K562 (cell line): ENCODE measurements at regions not wholly inside any gene's neighbourhood (a gene's known extent, or its start where the extent isn't known, plus 50 kb on each side); places are given as distances from the start of the nearest gene placed in this dataset.
A peak's percentile ranks its signal among the peaks of the same experiment; 100 is the strongest.

Experiments
- ATAC-seq: fragments of 200-7000 bp; cut with Tn5 transposase; 3 replicates; pipeline ENCODE4 v1.9.1; 2020; ENCODE audit warnings: moderate library complexity
- BruUV-seq: library from RNA; stranded (reverse); fragments of 400-500 nt; replicated peaks from 2 replicates; lab custom pipeline; 2021; lab: Mats Ljungman, UMichigan
- CTCF ChIA-PET: fragments of 300-600 bp; formaldehyde crosslinking; extraction: SDS; loops from one replicate; lab custom pipeline; 2021; ENCODE audit warnings: low intra/inter-chr PET ratio; lab: Yijun Ruan, JAX
- POLR2A ChIA-PET: fragments of 300-600, 350-650 bp; sonication (Branson Sonifier 250); formaldehyde crosslinking; extraction: SDS; loops from one replicate; lab custom pipeline; 2021; ENCODE audit warnings: antibody characterized with exemption, inconsistent platforms; lab: Yijun Ruan, JAX
- DNase-seq, 4 experiments: peaks; one replicate each; pipeline versions ENCODE4 v3.0.0 to v3.0.0-alpha.2; 2011 to 2018; ENCODE audit warnings: low spot score in 3 of 4, mixed read lengths in 3 of 4; ENCODE audit errors: extremely low read depth in 1 of 4
- FAIRE-seq: peaks from 2 replicates; lab custom pipeline; 2011; peaks lifted over from hg19 to GRCh38; lab: Jason Lieb, UNC
- H2AFZ ChIP-seq: 2 replicates; pipeline ENCODE4 v1.6.0; 2011; ENCODE audit warnings: low read depth, low read length, control low read depth, inconsistent platforms
- H3K27ac ChIP-seq: fragments of 200-600 bp; 3 replicates; pipeline ENCODE4 v1.8.0; 2011; ENCODE audit warnings: low read depth, mild to moderate bottlenecking, control low read depth, inconsistent platforms, low read length, moderate library complexity, mixed read lengths; ENCODE audit errors: extremely low read depth
- H3K27me3 ChIP-seq, 2 experiments: fragments of 300-600 bp in 1 of 2; 2 replicates in 1 of 2; 3 replicates in 1 of 2; pipeline versions ENCODE4 v1.6.0 to v1.8.0; 2011; ENCODE audit warnings: inconsistent platforms in 2 of 2, low read length in 2 of 2, mild to moderate bottlenecking in 1 of 2, mixed read lengths in 1 of 2, moderate library complexity in 1 of 2; ENCODE audit not compliant: control insufficient read depth in 2 of 2, insufficient read depth in 2 of 2
- H3K36me3 ChIP-seq: fragments of 300-600 bp; 3 replicates; pipeline ENCODE4 v1.8.0; 2011; ENCODE audit warnings: mild to moderate bottlenecking, low read length, inconsistent platforms; ENCODE audit not compliant: control insufficient read depth, insufficient read depth
- H3K4me1 ChIP-seq, 2 experiments: fragments of 200-600 bp in 1 of 2; replicated peaks in 1 of 2; 2 replicates in 1 of 2; 3 replicates in 1 of 2; pipeline versions ENCODE4 v1.5.1 to v1.8.0; 2011; ENCODE audit warnings: inconsistent platforms in 2 of 2, low read length in 2 of 2, mild to moderate bottlenecking in 1 of 2, mixed read lengths in 1 of 2, moderate library complexity in 1 of 2; ENCODE audit not compliant: control insufficient read depth in 2 of 2, insufficient read depth in 2 of 2
- H3K4me2 ChIP-seq: 2 replicates; pipeline ENCODE4 v1.6.1; 2011; ENCODE audit warnings: low read length, control low read depth, inconsistent platforms, mixed read lengths; ENCODE audit not compliant: insufficient read depth
- H3K4me3 ChIP-seq: fragments of 200-600 bp; sonication (generic), shearing (Covaris generic); 2 replicates; pipeline ENCODE4 v1.5.1; 2016; ENCODE audit warnings: control low read depth, inconsistent platforms
- H3K79me2 ChIP-seq: fragments of 200-600 bp; 3 replicates; pipeline ENCODE4 v1.8.0; 2011; ENCODE audit warnings: low read length, inconsistent platforms; ENCODE audit not compliant: control insufficient read depth, insufficient read depth
- H3K9ac ChIP-seq, 2 experiments: 2 replicates each; pipeline versions ENCODE4 v1.6.0 to v1.6.1; 2011; ENCODE audit warnings: low read depth in 2 of 2, low read length in 2 of 2, control low read depth in 1 of 2, inconsistent platforms in 1 of 2, mild to moderate bottlenecking in 1 of 2, mixed read lengths in 1 of 2; ENCODE audit not compliant: insufficient read depth in 1 of 2
- H3K9me1 ChIP-seq: one replicate; pipeline ENCODE4 v1.6.0; 2011; ENCODE audit warnings: inconsistent platforms, mild to moderate bottlenecking, low read length, moderate library complexity; ENCODE audit not compliant: control insufficient read depth, insufficient read depth
- H3K9me3 ChIP-seq: replicated peaks from 2 replicates; pipeline ENCODE4 v1.5.1; 2011; ENCODE audit warnings: low read depth, low read length, inconsistent platforms; ENCODE audit not compliant: control insufficient read depth, insufficient read depth
- H4K20me1 ChIP-seq: replicated peaks from 2 replicates; pipeline ENCODE4 v1.6.1; 2011; ENCODE audit warnings: low read length, inconsistent platforms, mixed read lengths; ENCODE audit not compliant: control insufficient read depth, insufficient read depth
- PKNOX1 ChIP-seq: fragments of 450-650 bp; IDR thresholded peaks from 2 replicates; pipeline ENCODE4 v1.6.1; 2016
- SPI1 ChIP-seq: IDR thresholded peaks from 2 replicates; pipeline ENCODE4 v1.6.1; 2011; ENCODE audit warnings: low read depth, low read length, control low read depth, borderline replicate concordance
- THAP12 ChIP-seq: fragments of 250-450 bp; sonication (Bioruptor Pico); IDR thresholded peaks from 2 replicates; pipeline ENCODE4 v1.9.0; 2021; ENCODE audit warnings: mild to moderate bottlenecking, inconsistent platforms
- ZNF24 ChIP-seq: fragments of 450-650 bp; IDR thresholded peaks from 2 replicates; pipeline ENCODE4 v1.6.1; 2016
- ZNF282 ChIP-seq: sonication (generic); formaldehyde crosslinking; IDR thresholded peaks from 2 replicates; pipeline ENCODE4 v1.8.1; 2023; ENCODE audit warnings: missing genetic modification reagents
- ZNF395 ChIP-seq: fragments of 200-800 bp; sonication (Bioruptor generic); IDR thresholded peaks from 2 replicates; pipeline ENCODE4 v1.6.1; 2017; ENCODE audit warnings: missing genetic modification characterization, missing compliant biosample characterization
- ZNF583 ChIP-seq: fragments of 250-450 bp; sonication (Bioruptor Pico); IDR thresholded peaks from 2 replicates; pipeline ENCODE4 v1.4.0; 2020
- WGBS: fragments of 100-300 bp; shearing (Covaris generic); methylation state at CpG from one replicate; pipeline ENCODE4 v1.1.6; 2016; ENCODE audit warnings: low coverage, mixed read lengths; ENCODE audit not compliant: insufficient coverage; ENCODE audit errors: missing lambda C conversion rate; 5-methylcytosine and 5-hydroxymethylcytosine counted together
- in situ Hi-C: fragments of 300-500 bp; cut with MboI; formaldehyde crosslinking; loops from 4 replicates; pipeline ENCODE4 v1.15.0; 2018; ENCODE audit warnings: inconsistent platforms, mixed read lengths
- intact Hi-C: fragments of 100-400 bp; cut with micrococcal nuclease; formaldehyde crosslinking; loops from 2 replicates; pipeline ENCODE4 v1.14.2; 2022

GRCh38 chr9:108002371-108002956 lies 512.9 kb upstream of the KLF4 start:
- CTCF ChIA-PET = no interaction called here
- Histone ChIP-seq H3K9me3 (no peaks in the 10 kb centered on the region), H3K9ac (no peak overlapping the region), H3K79me2 (no peaks in the 10 kb centered on the region), H3K27ac (no peak overlapping the region), H3K4me3 (no peak overlapping the region), H2AFZ (no peak overlapping the region), H3K4me1 (no peaks in the 10 kb centered on the region; a peak in 1 of 5 replicates), H3K27me3 (peaks cover 17 to 26% of the 10 kb centered on the region in 2 experiments), H4K20me1 (no peaks in the 10 kb centered on the region; the same call in 1 of the 2 replicates), H3K36me3 (no peaks in the 10 kb centered on the region), H3K4me2 (no peak overlapping the region), H3K9me1 (no peaks in the 10 kb centered on the region)
- DNase-seq (no peak), FAIRE-seq (no peak), ATAC-seq (peak; percentile 56)
- BruUV-seq = no TSS peak
- in situ Hi-C loops = no loop called here
- TF ChIP-seq ZNF583 (CRISPR knock-in tag) = no peak
- no peak for TF ChIP-seq THAP12 (CRISPR knock-in tag)
- no peak for TF ChIP-seq ZNF282
- TF ChIP-seq ZNF395 (CRISPR knock-in tag) = no peak
- TF ChIP-seq ZNF24 = no peak
- TF ChIP-seq PKNOX1 = peak; percentile 34; the same call in 1 of the 2 replicates
- TF ChIP-seq SPI1 = peak; percentile 33; the same call in 1 of the 2 replicates
- intact Hi-C loops = loop anchor here (5.0 kb wide), 1 partner anchor 50 kb away; no protein-coding TSS in a partner anchor
- WGBS = 11% methylated on average over 12 of the region's 15 CpGs
- POLR2A ChIA-PET = interaction anchor here (0.7 to 2.8 kb wide), 4 partner anchors 10 to 857 kb away, joined by 3 to 7 read pairs (median 4); no protein-coding TSS in a partner anchor
